Retina (tissue), 1 donor: ENCODE measurements at regions not wholly inside any gene's neighbourhood (a gene's known extent, or its start where the extent isn't known, plus 50 kb on each side); places are given as distances from the start of the nearest gene placed in this dataset.
"Not testable (repeated sequence)": the region's sequence is repeated elsewhere in the genome, so short reads cannot be mapped to it uniquely, and the experiment has no call there.

Source experiments
- DNase-seq: peaks from one replicate; pipeline ENCODE4 v3.0.0-alpha.2; 2016

- no peak for DNase-seq
Measured at GRCh38 chr4:127291316-127291715, 341.4 kb upstream of the INTU start.

- DNase-seq, result no peak
Measured at GRCh38 chr4:127293496-127293895, 339.3 kb upstream of the INTU start.

DNA sequence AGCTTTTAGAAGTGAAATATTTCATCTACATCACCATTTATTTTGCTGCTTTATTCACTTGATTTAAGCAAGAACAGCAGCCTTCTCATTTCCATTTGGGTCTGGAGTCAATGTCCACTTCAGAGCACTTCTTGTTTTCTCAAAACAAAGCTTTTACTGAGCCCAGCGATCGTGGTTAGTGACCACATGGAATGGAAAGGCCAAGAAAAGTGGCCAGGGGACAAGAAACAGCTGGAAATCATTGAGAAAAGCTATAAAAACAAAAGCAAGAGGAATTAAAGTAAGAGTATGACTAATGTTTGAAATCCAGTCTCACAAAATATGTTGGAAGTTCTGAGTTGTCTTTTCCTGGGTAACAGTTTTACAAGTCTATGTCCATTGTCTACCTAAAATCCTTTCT lies 328.4 kb upstream of the INTU start:
- DNase-seq, result no peak

DNA sequence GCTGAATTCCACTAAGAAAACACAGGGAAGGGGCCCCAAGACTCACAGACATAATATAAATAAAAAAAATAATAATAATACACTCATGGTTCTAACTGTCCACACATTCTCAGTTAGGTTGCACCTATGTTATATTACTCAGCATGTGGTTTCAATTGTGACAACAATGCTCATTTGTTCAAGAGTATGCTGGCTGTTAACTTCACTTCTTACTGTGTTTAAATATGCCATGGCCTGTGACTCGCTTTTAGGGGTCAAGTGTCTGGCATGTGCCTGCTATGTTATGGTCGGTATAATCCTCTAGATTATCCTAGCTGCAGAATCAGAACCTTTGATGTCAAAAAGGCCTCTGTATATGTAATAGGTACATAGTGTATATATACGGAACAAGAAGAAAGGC lies 324.8 kb upstream of the INTU start:
- no peak for DNase-seq

DNA sequence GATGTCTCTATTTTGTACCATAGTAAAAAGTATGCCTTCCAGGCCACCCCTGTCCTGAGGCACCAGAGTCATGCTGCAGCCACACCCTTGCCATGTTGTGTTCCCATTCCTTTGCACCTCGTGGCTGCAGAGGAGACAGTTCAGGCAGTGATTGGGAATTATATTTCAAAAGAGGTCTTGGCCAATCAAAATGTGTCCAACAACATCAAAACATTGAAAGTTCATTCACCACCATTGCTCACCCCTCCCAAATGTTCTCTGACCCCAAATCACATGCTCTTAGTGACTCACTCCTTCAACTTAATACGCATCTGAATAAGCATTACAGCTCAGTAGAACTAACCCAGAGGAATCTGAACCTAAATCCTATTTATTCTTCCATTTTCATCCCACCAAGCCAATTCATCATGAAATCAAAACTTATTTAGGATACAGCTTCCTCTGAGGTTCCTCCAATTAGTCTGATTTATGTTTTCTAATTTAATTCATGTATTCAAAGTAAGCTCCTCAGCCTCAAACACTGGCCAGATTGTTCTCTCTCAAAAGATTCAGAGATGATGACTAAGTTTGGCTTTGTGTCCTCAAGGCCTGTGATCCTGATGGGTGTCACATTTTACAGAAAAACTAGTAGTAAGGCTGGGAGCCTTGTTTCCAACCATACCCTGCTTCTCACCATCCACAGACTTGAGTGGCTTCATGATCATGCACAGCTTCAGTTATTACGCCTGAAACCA lies 323.2 kb upstream of the INTU start:
- no peak for DNase-seq

DNA sequence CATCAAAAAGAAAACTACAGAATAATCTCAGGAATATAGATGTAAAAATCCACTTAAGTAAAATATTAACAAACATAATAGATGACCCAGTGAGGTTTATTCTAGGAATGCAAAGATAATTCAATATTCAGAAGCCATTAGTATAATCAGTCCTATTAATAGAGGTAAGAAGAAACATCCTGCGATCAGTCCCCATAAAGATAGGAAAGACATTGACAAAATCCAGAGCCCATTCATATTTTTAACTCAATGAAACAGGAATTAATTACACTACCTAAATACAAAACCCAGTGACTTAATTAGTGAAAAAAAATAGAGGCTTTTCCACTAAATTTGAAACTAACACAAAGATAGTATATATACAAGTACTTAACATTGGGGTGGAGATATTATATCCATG lies 321.4 kb upstream of the INTU start:
- DNase-seq, result no peak

DNA sequence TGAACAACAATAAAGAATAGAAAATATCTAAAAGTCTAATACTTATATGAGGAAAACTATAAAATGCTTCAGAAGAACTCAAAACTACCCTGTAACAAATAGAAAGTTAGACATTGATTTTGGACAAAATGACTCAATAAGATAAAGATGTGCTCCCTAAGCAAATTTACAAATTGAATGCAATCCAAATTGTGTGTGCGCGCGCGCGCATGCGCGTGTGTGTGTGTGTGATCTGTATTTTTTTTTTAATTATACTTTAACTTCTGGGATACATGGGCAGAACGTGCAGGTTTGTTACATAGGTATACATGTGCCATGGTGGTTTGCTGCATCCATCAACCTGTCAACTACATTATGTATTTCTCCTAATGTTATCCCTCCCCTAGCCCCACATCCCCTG lies 320.8 kb upstream of the INTU start:
- no peak for DNase-seq

- no peak for DNase-seq
Measured at GRCh38 chr4:127313767-127314166, 319.0 kb upstream of the INTU start.

GRCh38 chr4:127327491-127327890 lies 305.3 kb upstream of the INTU start:
- peak; percentile 2 for DNase-seq

DNA sequence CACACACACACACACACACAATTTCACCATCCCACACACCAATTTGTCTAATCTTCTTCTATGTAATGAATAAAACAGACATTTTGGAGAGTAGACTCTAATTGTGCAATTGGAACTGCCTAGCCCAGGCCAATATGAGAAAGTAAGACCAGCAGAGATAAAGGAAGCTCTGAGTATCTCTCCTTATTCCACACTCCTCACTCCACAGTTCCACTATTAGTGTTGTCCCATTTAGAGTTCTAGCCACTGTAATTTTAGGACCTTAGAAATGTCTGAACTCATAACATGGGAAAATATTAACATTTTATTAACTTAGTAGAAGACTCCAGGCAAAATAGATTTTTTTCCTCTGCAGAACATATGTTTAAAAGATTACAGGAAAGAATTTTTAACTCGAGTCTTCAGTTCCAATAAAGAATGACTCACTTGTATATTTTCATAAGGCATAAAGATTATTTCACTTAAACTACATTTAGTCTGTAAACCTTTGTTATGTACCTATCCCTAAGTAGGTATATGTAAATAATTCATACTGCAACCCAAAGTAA lies 297.6 kb upstream of the INTU start:
- no peak for DNase-seq

- no peak for DNase-seq
Measured at GRCh38 chr4:127335732-127336131, 297.0 kb upstream of the INTU start.

DNA sequence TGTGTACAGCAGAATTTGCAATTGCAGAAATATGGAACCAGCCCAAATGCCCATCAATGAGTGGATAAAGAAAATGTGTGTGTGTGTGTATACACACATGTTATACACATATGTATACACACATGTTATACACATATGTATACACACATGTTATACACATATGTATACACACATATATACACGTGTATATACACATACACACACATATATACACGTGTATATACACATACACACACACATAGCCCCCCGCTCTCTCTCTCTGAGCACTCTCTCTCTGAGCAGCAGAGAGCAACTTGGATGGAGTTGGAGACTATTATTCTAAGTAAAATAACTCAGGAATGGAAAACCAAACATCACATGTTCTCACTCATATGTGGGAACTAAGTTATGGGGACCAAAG lies 289.6 kb upstream of the INTU start:
- not testable (repeated sequence) for DNase-seq

DNA sequence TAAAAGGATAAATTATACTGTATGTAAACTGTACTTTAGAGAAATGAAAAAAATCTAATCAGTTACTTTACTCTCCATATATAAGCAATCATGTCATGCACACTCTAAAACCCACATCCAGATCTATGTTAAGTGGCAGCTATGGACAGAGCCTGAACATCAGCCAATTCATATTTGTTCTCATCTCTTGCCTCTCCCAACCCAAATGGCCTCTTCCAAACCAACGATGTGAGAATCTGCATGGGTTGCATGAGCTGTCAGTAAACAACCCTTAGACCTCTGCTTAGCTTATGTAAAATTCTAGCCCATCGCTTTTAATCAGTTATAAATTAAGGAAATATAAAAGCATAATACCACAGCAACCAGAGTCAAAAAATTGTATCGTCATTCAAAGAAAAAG lies 288.7 kb upstream of the INTU start:
- no peak for DNase-seq

- DNase-seq, result no peak
Measured at GRCh38 chr4:127347936-127348335, 284.8 kb upstream of the INTU start.

- DNase-seq, result no peak
Measured at GRCh38 chr4:127352220-127353113, 280.3 kb upstream of the INTU start.

DNA sequence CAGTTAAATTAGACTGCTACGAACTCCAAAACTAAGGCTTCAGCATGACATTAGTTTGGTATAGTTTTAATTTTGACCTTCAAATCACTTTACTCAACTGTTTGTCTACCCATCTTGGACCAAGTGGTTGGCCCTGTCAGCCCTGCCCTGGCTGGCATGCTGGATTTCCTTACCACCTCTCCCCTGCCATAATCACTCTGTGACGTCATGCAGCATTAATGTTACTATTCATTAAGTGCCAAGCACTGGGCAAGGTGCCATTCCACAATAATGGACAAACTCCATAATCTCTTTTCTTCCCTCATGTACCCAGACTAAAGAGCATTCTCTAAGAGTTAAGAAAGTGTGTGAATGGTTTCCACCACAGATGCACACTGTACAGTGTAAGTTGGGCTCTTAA lies 277.0 kb upstream of the INTU start:
- DNase-seq, result no peak

DNA sequence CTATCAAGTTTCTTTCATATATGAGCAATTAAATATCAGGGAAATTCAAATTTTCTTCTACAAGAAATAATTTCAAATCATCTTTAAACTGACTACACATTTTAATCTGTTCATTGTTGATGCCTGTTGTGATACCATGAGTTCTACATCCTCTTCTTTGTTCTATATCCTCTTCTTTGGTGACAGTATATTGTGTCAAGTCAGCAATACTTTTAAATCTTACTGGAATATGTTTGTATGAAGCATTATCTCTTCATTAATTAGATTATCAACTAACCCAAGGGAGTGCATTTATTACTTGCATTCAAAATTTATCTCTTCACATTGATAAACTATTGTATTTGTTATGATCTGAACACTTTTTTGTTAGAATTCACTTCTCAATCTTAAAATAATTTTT lies 275.0 kb upstream of the INTU start:
- DNase-seq, result no peak

DNA sequence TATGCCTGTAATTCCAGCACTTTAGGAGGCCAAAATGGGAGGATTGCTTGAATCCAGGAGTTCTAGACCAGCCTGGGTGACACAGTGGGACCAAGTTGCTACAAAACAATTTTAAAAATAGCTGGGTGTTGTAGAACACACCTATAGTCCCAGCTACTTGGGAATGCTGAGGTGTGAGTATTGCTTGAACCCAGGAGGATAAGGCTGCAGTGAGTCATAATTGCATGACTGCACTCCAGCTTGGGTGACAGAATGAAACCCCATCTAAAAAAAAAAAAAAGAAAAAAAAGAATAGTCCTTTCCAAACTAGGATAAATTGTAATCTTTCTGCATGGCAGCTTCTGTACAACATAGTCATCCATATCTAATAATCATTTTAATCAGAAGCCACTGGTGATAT lies 270.1 kb upstream of the INTU start:
- DNase-seq, result no peak

DNA sequence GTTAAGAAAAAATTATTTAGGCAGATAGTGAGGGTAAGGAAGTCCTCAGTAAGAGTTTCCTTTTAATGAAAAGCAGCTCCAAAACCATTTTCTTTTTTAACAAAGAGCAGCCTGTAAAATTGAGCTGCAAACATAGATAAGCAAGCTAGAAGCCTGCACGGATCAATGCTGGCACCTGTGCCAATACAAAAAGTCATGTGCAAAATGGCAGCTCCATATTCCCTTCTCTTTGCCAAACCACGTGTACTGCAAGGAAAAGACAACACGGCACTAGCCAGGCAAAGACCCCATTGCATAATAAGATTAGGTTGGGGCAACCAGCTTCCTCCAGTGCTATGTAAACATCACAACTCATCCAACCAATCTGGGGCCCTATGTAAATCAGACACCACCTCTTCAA lies 268.4 kb upstream of the INTU start:
- DNase-seq, result no peak

- DNase-seq, result no peak
Measured at GRCh38 chr4:127364911-127365310, 267.8 kb upstream of the INTU start.

DNA sequence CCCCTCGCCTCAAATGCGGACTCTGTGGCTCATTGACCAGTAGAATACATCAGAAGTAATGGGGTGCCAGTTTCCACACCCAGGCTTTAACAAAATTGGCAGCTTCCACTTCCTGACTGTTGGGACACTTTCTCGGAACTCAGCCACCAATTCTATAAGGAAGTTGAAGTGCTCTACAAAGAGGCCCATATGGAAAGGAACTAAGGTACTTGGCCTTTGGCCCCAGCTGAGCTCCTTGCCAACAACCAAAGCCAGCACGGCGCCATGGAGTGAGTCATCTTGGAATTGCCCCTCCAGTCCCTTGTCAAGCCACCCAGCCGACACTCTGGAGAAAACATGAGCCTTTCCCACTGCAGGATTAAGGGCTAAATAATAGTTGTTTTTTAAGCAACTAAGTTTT lies 262.2 kb upstream of the INTU start:
- DNase-seq, result no peak

- DNase-seq, result no peak
Measured at GRCh38 chr4:127379499-127379898, 253.3 kb upstream of the INTU start.

DNA sequence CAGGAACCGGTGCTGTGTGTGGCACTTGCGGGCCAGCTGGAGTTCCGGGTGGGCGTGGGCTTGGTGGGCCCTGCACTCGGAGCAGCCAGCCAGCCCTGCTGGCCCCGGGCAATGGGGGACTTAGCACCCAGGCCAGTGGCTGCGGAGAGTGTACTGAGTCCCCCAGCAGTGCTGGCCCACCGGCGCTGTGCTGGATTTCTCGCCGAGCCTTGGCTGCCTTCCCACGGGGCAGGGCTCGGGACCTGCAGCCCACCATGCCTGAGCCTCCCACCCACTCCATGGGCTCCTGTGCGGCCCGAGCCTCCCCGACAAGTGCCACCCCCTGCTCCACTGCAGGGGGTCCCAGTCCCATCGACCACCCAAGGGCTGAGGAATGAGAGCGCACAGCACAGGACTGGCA lies 252.8 kb upstream of the INTU start:
- not testable (repeated sequence) for DNase-seq

GRCh38 chr4:127383666-127384065 lies 249.1 kb upstream of the INTU start:
- DNase-seq, result no peak
